ENCODE measurements at regions not wholly inside any gene's neighbourhood (a gene's known extent, or its start where the extent isn't known, plus 50 kb on each side); places are given as distances from the start of the nearest gene placed in this dataset.
"Not testable (repeated sequence)": the region's sequence is repeated elsewhere in the genome, so short reads cannot be mapped to it uniquely, and the experiment has no call there.

GRCh38 chr13:73536865-73537264 is 478.1 kb downstream of the KLF5 start:
- no peak for DNase-seq

- no peak for DNase-seq
Observed at GRCh38 chr13:73535341-73535740, 476.5 kb downstream of the KLF5 start.

- no peak for DNase-seq
Observed at GRCh38 chr13:73532987-73533510, 474.2 kb downstream of the KLF5 start.

- no peak for DNase-seq
Observed at GRCh38 chr13:73532582-73532981, 473.8 kb downstream of the KLF5 start.

- DNase-seq, result no peak
Observed at GRCh38 chr13:73531014-73531413, 472.2 kb downstream of the KLF5 start.

- DNase-seq, result no peak
Observed at GRCh38 chr13:73522937-73523336, 464.1 kb downstream of the KLF5 start.

- DNase-seq, result no peak
Observed at GRCh38 chr13:73521985-73522524, 463.2 kb downstream of the KLF5 start.

- peak; percentile 23 for DNase-seq
Observed at GRCh38 chr13:73521290-73521624, 462.5 kb downstream of the KLF5 start.

GRCh38 chr13:73520566-73521289 is 461.9 kb downstream of the KLF5 start:
- DNase-seq, result no peak

- not testable (repeated sequence) for DNase-seq
Observed at GRCh38 chr13:73520135-73520534, 461.3 kb downstream of the KLF5 start.

- DNase-seq, result no peak
Observed at GRCh38 chr13:73519396-73520116, 460.8 kb downstream of the KLF5 start.

GRCh38 chr13:73517766-73518165 is 459.0 kb downstream of the KLF5 start:
- no peak for DNase-seq

- no peak for DNase-seq
Observed at GRCh38 chr13:73516731-73517130, 457.9 kb downstream of the KLF5 start.

- DNase-seq, result no peak
Observed at GRCh38 chr13:73514208-73514607, 455.4 kb downstream of the KLF5 start.

GRCh38 chr13:73513751-73514150 is 454.9 kb downstream of the KLF5 start:
- no peak for DNase-seq

GRCh38 chr13:73508841-73509240 is 450.0 kb downstream of the KLF5 start:
- DNase-seq, result no peak

GRCh38 chr13:73505376-73505890 is 446.6 kb downstream of the KLF5 start:
- no peak for DNase-seq

GRCh38 chr13:73499695-73500094 is 440.9 kb downstream of the KLF5 start:
- DNase-seq, result no peak

- DNase-seq, result no peak
Observed at GRCh38 chr13:73497430-73497829, 438.6 kb downstream of the KLF5 start.

GRCh38 chr13:73496711-73497110 is 437.9 kb downstream of the KLF5 start:
- DNase-seq, result no peak

GRCh38 chr13:73492811-73493210 is 434.0 kb downstream of the KLF5 start:
- no peak for DNase-seq

- DNase-seq, result no peak
Observed at GRCh38 chr13:73482556-73482955, 423.8 kb downstream of the KLF5 start.

GRCh38 chr13:73481886-73482445 is 423.2 kb downstream of the KLF5 start:
- DNase-seq, result no peak
